ENCODE measurements at regions not wholly inside any gene's neighbourhood (a gene's known extent, or its start where the extent isn't known, plus 50 kb on each side); places are given as distances from the start of the nearest gene placed in this dataset.
"Not testable (repeated sequence)": the region's sequence is repeated elsewhere in the genome, so short reads cannot be mapped to it uniquely, and the experiment has no call there.

DNA sequence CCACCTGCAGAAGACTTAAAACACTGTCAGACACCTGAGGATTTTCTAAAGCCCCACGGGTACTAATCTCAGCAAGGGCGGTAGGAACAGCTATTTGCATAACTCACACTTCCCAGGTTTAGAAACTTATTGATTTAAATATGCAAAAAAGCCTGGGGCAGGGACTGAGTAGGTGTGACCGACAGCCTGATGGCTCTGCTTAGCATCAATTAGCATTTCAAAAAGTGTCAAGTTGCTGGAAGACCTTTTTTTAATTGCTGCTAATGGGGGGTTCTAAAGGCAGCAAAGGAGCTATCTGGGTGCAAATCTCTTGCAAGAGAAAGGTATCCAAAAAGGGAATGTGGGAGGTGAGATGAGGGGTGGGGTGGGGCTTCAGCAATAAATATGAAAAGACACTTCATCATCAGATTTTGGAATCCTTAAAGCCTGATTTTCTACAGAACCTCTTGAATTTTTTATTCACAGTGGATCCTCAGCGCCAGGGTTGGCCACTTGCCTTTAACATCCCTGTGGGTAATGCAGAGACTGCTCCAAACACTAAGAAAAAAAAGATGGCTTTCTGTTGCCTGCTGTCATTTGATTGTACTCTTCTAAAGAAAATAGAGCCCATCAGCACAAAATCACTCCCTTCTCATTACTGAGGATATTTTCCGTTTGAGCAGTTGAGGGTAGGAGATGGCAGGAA is 121.1 kb upstream of the RMP24 start:
- intact Hi-C loops (cut with DNase I): no loop called here
- DNase-seq: no peak

DNA sequence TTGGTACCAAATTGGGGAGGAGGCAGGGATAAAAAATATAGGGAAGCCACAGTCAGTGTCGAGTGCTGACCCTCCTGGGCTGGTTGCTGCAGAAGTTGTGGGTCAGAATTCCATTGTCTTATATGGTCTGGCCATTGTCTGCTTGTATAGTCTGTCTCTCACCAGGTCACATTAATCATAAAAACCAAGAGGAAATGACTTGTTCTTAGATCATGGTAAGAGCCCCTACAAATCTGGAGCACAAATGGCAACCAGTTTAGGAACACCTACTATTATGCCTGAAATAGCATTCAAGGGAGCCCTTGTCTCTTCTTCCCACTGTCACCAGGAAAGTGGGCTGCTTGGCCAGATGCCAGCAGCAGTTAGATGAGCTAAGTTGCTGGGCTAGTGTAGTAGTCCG is 119.7 kb upstream of the RMP24 start:
- H3K4me1 ChIP-seq (ENCODE audit: control insufficient read depth, insufficient read depth, low read length): peaks cover 8% of the 10 kb centered on the region
- intact Hi-C loops (cut with DNase I): no loop called here
- no peak overlapping the region for H3K4me3 ChIP-seq (ENCODE audit: low read length)
- DNase-seq (no peak), ATAC-seq (peak in 1 of 2 donors; percentile 14)
- no peak overlapping the region for H3K27ac ChIP-seq (ENCODE audit: low read length)
- no peaks in the 10 kb centered on the region for H3K27me3 ChIP-seq (ENCODE audit: control insufficient read depth, insufficient read depth)
- WGBS: 43% methylated on average over 2 of the region's 2 CpGs
- no peaks in the 10 kb centered on the region for H3K9me3 ChIP-seq (ENCODE audit: control insufficient read depth, low read length)

More for the DNA sequence above, 121.1 kb upstream of the RMP24 start:
- no peaks in the 10 kb centered on the region for H3K9me3 ChIP-seq (ENCODE audit: control insufficient read depth, low read length)
- WGBS: 43% methylated on average over 5 of the region's 5 CpGs
- no peak overlapping the region for H3K27ac ChIP-seq (ENCODE audit: low read length)
- no peak overlapping the region for H3K4me3 ChIP-seq (ENCODE audit: low read length)
- ATAC-seq: no peak
- H3K4me1 ChIP-seq (ENCODE audit: control insufficient read depth, insufficient read depth, low read length): peaks cover 8% of the 10 kb centered on the region
- H3K27me3 ChIP-seq (ENCODE audit: control insufficient read depth, insufficient read depth): no peaks in the 10 kb centered on the region

DNA sequence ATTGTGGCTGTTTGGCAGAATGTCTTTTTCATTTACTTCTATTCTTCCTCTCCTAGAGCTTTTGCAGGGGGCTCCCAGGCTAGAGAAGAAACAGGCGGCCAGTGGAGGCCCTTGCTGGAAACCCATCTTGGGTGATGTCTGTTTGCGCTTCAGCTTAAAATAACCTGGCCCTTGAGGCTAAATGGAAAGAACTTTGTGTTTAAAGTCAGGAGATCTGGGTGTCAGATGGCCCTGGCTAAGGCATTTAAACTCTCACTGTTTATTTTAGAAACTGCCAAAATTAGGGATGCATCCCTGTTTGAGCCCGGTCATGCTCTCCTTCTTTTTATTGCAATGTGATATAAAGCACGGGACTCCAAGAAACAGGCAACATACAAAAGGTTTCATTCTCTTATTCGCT is 118.4 kb upstream of the RMP24 start:
- peaks cover 8% of the 10 kb centered on the region for H3K4me1 ChIP-seq (ENCODE audit: control insufficient read depth, insufficient read depth, low read length)
- H3K4me3 ChIP-seq (ENCODE audit: low read length): no peak overlapping the region
- ATAC-seq (peak; percentile 63 to 80), DNase-seq (no peak)
- H3K27me3 ChIP-seq (ENCODE audit: control insufficient read depth, insufficient read depth): no peaks in the 10 kb centered on the region
- peak overlapping the region; percentile 60 for H3K27ac ChIP-seq (ENCODE audit: low read length)
- intact Hi-C loops (cut with DNase I): no loop called here
- WGBS: 71% methylated on average over 5 of the region's 5 CpGs
- H3K9me3 ChIP-seq (ENCODE audit: control insufficient read depth, low read length): no peaks in the 10 kb centered on the region

DNA sequence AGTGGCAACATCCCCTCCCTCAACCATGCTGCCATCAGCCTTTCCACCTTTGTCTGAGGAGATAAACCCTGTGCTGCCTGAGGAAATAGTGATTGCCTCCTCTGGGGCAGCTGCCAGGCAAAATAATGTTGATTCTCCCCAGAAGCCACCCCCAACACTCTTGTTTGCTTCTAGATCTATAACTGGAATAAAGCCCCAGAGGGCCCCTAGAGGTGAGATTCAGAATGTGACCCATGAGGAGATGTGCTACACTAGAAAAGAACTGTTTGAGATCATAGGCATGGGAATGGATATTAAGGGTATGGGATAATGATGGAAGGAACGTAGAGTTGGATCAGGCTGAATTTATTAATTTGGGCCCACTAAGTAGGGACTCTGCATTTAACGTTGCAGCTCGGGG is 116.3 kb upstream of the RMP24 start:
- no peak for ATAC-seq
- no peak for DNase-seq
- intact Hi-C loops (cut with DNase I): no loop called here
- no peak overlapping the region for H3K4me3 ChIP-seq (ENCODE audit: low read length)
- no peaks in the 10 kb centered on the region for H3K27me3 ChIP-seq (ENCODE audit: control insufficient read depth, insufficient read depth)
- H3K4me1 ChIP-seq (ENCODE audit: control insufficient read depth, insufficient read depth, low read length): peaks cover 8% of the 10 kb centered on the region
- H3K9me3 ChIP-seq (ENCODE audit: control insufficient read depth, low read length): no peaks in the 10 kb centered on the region
- WGBS: 91% methylated on average over 3 of the region's 3 CpGs
- H3K27ac ChIP-seq (ENCODE audit: low read length): no peak overlapping the region

DNA sequence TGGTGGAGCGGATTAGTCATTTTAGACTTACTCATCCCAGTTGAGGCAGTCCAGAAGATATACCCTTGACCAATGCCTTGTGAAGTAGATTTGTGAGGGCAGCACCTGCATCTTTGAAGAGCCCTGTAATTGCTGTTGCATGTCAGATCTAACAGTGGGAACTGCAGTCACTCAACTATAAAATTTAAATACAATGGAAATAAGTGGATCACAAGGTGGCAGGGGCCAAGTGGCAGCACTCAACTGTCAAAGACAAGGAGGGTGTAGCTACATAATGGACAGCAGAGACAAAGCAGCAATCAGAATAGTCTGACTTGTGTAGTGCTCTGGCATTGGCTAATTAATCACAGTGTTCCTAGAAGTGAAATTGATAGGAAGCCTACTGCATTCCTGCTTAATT is 115.8 kb upstream of the RMP24 start:
- DNase-seq; H3K27ac ChIP-seq (ENCODE audit: low read length); H3K4me1 ChIP-seq (ENCODE audit: control insufficient read depth, insufficient read depth, low read length); H3K4me3 ChIP-seq (ENCODE audit: low read length); intact Hi-C loops (cut with DNase I); ATAC-seq; H3K27me3 ChIP-seq (ENCODE audit: control insufficient read depth, insufficient read depth); H3K9me3 ChIP-seq (ENCODE audit: control insufficient read depth, low read length): not testable (repeated sequence)
- WGBS: 2% methylated on average over 1 of the region's 1 CpG

DNA sequence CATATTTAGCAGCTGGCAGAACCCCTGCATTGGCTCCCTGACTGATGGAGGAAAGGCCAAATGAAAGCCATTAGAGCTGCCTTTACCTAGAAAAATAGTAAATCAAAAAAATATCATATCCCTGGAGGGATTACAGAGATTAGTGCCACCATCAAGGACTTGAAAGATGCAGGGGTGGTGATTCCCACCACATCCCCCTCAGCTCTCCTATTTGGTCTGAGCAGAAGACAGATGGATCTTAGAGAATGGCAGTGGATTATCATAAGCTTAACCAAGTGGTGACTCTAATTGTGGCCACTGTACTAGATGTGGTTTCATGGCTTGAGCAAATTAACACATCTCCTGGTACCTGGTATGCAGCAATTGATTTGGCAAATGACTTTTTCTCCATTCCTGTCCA is 114.9 kb upstream of the RMP24 start:
- H3K4me3 ChIP-seq (ENCODE audit: low read length); H3K4me1 ChIP-seq (ENCODE audit: control insufficient read depth, insufficient read depth, low read length); DNase-seq; ATAC-seq; H3K27ac ChIP-seq (ENCODE audit: low read length); intact Hi-C loops (cut with DNase I); H3K27me3 ChIP-seq (ENCODE audit: control insufficient read depth, insufficient read depth); H3K9me3 ChIP-seq (ENCODE audit: control insufficient read depth, low read length): not testable (repeated sequence)

DNA sequence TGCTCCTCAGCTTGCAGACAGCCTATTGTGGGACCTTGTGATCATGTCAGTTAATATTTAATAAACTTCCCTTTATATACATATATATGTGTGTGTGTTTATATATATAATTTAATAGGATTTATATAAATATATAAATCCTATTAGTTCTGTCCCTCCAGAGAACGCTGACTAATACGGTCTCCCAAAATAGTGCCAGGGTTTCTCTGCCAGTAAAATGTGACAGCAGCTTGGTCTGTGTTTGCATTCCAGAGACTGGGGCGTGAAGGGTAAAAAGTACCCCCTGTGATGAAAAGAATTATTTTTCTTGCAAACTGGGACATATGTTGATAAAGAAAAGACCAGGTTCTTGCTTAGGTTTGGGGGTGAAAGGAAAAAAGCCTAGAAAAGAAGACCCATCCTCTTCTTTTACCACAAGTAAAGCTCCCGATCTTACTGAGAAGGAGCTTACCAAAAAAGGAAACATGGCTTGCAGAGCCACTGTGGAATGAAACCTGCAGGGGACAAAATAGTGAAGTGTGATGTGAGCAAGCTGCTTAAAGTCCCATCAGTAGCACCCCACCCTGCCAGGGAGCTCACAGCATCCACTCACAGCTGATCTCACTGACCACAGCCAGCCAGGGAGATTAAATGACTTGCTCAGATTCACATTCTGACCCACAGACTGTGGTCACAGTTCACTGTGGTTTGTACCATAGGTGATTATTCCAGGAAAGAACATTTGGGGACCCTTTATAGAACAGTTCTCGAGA is 110.9 kb upstream of the RMP24 start:
- intact Hi-C loops (cut with DNase I): no loop called here
- Histone ChIP-seq H3K4me3 (ENCODE audit: low read length) (no peak overlapping the region), H3K27ac (ENCODE audit: low read length) (peak overlapping the region; percentile 81), H3K4me1 (ENCODE audit: control insufficient read depth, insufficient read depth, low read length) (peaks cover 1% of the 10 kb centered on the region), H3K27me3 (ENCODE audit: control insufficient read depth, insufficient read depth) (no peaks in the 10 kb centered on the region), H3K9me3 (ENCODE audit: control insufficient read depth, low read length) (no peaks in the 10 kb centered on the region)
- 49% methylated on average over 5 of the region's 5 CpGs for WGBS
- ATAC-seq (peak; percentile 97), DNase-seq (peak in 2 of 3 donors; percentile 47 to 71)

DNA sequence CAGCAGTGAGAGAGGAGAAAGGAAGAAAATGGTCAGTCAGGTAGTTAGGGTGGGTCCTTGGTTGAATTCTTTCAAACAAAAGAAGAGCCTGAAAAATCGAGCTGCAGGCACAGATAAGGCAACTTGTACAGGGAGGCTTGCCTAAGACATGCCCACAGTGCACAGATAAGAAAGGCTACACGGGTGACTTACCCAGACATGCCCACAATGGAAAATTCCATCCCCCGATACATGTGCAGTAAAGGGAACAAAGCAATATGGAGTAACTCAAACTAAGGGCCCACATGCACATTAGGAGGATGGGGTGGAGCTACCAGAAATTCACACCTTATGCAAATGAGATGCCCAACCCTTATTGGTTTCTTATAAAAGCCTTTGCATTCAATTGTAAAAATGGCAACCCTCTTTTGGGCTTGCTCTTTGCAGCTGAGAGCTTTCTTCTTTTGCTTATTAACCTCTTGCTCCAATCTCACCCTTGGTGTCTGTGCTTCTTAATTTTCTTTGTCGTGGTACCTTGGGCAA is 110.3 kb upstream of the RMP24 start:
- Histone ChIP-seq H3K9me3 (ENCODE audit: control insufficient read depth, low read length) (no peaks in the 10 kb centered on the region), H3K4me3 (ENCODE audit: low read length) (no peak overlapping the region), H3K4me1 (ENCODE audit: control insufficient read depth, insufficient read depth, low read length) (peaks cover 1% of the 10 kb centered on the region), H3K27ac (ENCODE audit: low read length) (peak overlapping the region; percentile 81), H3K27me3 (ENCODE audit: control insufficient read depth, insufficient read depth) (no peaks in the 10 kb centered on the region)
- WGBS: 51% methylated on average over 4 of the region's 4 CpGs
- DNase-seq: no peak
- ATAC-seq: peak; percentile 59
- intact Hi-C loops (cut with DNase I): no loop called here

DNA sequence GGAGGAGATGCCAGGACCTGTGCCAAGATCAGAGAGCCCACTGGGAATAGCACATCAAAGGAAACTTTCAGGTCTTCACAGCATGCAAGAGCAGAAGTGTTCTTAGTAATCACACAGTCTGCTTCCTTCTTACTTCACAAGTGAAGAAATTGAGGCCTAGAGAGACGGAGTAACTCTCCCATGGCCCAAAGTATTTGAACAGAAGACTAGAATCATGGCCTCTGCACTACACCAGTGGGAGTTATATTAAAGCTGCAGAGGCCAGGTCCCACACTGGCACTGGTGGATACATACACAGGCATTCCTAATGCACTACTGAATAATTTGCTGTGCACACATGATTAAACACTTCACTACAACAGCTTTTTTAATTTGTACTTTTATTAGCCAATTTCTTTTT is 107.6 kb upstream of the RMP24 start:
- Histone ChIP-seq H3K4me3 (ENCODE audit: low read length) (no peak overlapping the region), H3K9me3 (ENCODE audit: control insufficient read depth, low read length) (no peaks in the 10 kb centered on the region), H3K27ac (ENCODE audit: low read length) (no peak overlapping the region), H3K4me1 (ENCODE audit: control insufficient read depth, insufficient read depth, low read length) (peaks cover 1% of the 10 kb centered on the region), H3K27me3 (ENCODE audit: control insufficient read depth, insufficient read depth) (no peaks in the 10 kb centered on the region)
- WGBS: 69% methylated on average over 1 of the region's 1 CpG
- intact Hi-C loops (cut with DNase I): no loop called here
- ATAC-seq (no peak), DNase-seq (no peak)

DNA sequence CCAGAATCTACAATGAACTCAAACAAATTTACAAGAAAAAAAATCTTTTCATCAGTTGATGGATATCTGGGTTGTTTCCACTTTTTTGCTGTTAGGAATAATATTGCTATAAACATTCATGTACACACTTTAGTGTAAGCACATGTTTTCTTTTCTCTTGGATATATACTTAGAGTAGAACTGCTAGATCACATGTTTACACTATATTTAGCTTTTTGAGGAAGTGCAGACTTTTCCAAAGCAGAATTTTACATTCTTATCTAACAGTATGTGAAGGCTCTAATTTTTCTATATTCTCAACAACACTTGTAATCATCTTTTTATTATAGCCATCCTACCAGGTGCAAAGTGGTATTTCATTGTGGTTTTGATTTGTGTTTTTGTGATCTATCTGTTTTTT is 103.6 kb upstream of the RMP24 start:
- Histone ChIP-seq H3K4me3 (ENCODE audit: low read length) (no peak overlapping the region), H3K27me3 (ENCODE audit: control insufficient read depth, insufficient read depth) (no peaks in the 10 kb centered on the region), H3K9me3 (ENCODE audit: control insufficient read depth, low read length) (no peaks in the 10 kb centered on the region), H3K27ac (ENCODE audit: low read length) (no peak overlapping the region), H3K4me1 (ENCODE audit: control insufficient read depth, insufficient read depth, low read length) (peaks cover 1% of the 10 kb centered on the region)
- ATAC-seq: no peak
- intact Hi-C loops (cut with DNase I): no loop called here
- no peak for DNase-seq

DNA sequence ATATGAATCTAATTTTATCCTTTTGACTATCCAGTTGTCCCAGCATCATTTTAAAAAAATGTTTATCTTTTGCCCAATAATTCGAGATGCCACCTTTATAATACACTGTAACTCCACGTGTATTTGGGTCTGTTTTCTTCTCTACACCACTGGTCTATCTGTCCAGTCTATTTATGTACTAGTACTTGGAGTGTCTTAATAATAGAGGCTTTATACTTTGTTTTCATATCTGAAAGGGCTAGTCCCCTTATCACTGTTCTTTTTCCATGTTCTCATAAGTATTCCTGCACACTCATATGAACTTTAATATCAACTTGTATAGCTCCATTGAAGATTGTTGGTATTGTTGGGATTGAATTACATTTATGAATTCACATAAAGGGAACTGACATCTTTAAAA is 101.1 kb upstream of the RMP24 start:
- no peaks in the 10 kb centered on the region for H3K27me3 ChIP-seq (ENCODE audit: control insufficient read depth, insufficient read depth)
- WGBS: 36% methylated on average over 2 of the region's 2 CpGs
- no peaks in the 10 kb centered on the region for H3K9me3 ChIP-seq (ENCODE audit: control insufficient read depth, low read length)
- H3K4me3 ChIP-seq (ENCODE audit: low read length): no peak overlapping the region
- H3K4me1 ChIP-seq (ENCODE audit: control insufficient read depth, insufficient read depth, low read length): no peaks in the 10 kb centered on the region
- H3K27ac ChIP-seq (ENCODE audit: low read length): no peak overlapping the region
- peak; percentile 23 to 51 for ATAC-seq
- DNase-seq: no peak
- intact Hi-C loops (cut with DNase I): no loop called here

All from right cardiac atrium (tissue), 5 donors.